ENCODE measurements at regions not wholly inside any gene's neighbourhood (a gene's known extent, or its start where the extent isn't known, plus 50 kb on each side); places are given as distances from the start of the nearest gene placed in this dataset.

DNA sequence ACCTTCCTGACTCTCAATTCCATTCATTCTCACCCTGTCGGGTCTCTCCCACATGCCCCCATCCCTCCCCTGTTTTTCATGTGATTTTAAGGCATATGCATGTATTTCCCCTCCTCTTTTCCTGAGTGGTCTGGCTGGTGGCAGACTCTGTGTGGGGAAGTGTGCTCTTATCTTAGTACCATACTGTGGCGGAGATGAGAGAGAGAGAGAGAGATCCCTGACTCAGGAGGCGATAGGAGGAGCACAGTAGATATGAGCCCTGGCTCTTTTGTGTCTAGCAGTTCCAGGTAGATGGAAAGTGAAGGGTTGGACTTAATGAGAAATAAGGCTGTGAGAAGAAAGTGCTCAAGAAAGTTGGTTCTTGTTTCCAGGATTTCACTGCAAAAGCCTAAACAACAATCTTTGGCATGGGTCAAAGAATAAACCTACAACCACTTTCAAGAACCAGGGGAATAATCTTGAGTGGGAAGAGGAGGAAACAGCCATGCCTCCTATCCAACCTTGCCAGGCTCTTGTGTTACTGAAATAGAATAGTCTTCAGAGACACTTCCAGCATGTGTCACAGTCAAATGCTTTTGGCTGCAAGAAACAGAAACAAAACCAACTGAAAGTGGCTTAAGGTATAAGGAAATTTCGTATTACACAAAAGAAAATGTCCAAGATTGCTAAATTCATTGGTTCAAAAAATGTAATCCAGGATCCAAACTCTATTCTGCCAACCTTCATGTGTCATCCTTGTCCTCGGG, 123.8 kb upstream of the MYLIP start:
- no peak for TF ChIP-seq CTCF (IDR thresholded peaks at IDR 0.05)
- no peak for TF ChIP-seq POLR2A (IDR thresholded peaks at IDR 0.05)

Measured in prostate gland (tissue), 2 donors.